ENCODE measurements at regions not wholly inside any gene's neighbourhood (a gene's known extent, or its start where the extent isn't known, plus 50 kb on each side); places are given as distances from the start of the nearest gene placed in this dataset.
"Not testable (repeated sequence)": the region's sequence is repeated elsewhere in the genome, so short reads cannot be mapped to it uniquely, and the experiment has no call there.

GRCh38 chr6:48520951-48521350 lies 410.0 kb upstream of the PTCHD4 start:
- H3K27ac ChIP-seq (ENCODE audit: low read length): no peak overlapping the region
- TF ChIP-seq, protein P1, sequence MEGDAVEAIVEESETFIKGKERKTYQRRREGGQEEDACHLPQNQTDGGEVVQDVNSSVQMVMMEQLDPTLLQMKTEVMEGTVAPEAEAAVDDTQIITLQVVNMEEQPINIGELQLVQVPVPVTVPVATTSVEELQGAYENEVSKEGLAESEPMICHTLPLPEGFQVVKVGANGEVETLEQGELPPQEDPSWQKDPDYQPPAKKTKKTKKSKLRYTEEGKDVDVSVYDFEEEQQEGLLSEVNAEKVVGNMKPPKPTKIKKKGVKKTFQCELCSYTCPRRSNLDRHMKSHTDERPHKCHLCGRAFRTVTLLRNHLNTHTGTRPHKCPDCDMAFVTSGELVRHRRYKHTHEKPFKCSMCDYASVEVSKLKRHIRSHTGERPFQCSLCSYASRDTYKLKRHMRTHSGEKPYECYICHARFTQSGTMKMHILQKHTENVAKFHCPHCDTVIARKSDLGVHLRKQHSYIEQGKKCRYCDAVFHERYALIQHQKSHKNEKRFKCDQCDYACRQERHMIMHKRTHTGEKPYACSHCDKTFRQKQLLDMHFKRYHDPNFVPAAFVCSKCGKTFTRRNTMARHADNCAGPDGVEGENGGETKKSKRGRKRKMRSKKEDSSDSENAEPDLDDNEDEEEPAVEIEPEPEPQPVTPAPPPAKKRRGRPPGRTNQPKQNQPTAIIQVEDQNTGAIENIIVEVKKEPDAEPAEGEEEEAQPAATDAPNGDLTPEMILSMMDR (IDR thresholded peaks at IDR 0.05): no peak
- H3K27me3 ChIP-seq (ENCODE audit: control insufficient read depth, insufficient read depth, low read length): no peaks in the 10 kb centered on the region
- Mint-ChIP-seq H3K27me3 (ENCODE audit: low read depth in 2 of 2) (no peaks in the 10 kb centered on the region), H3K4me1 (no peaks in the 10 kb centered on the region), H3K9me3 (peaks cover 16 to 17% of the 10 kb centered on the region in 2 donors), H3K27ac (no peak overlapping the region), H3K36me3 (no peaks in the 10 kb centered on the region), H3K4me3 (no peak overlapping the region)
- WGBS (ENCODE audit: insufficient coverage): 84% methylated on average over 2 of the region's 2 CpGs
- intact Hi-C loops (cut with micrococcal nuclease): no loop called here
- no peak for DNase-seq
- H3K4me1 ChIP-seq (ENCODE audit: control insufficient read depth, insufficient read depth, low read length): no peaks in the 10 kb centered on the region
- no peak for ATAC-seq
- H3K36me3 ChIP-seq (ENCODE audit: control insufficient read depth, insufficient read depth, low read length): no peaks in the 10 kb centered on the region
- H3K9me3 ChIP-seq (ENCODE audit: control insufficient read depth, insufficient read depth, low read length): no peaks in the 10 kb centered on the region
- H3K4me3 ChIP-seq (ENCODE audit: low read length): no peak overlapping the region

GRCh38 chr6:48512390-48512789 lies 401.4 kb upstream of the PTCHD4 start:
- Histone ChIP-seq H3K27me3 (ENCODE audit: control insufficient read depth, insufficient read depth, low read length) (no peaks in the 10 kb centered on the region), H3K4me1 (ENCODE audit: control insufficient read depth, insufficient read depth, low read length) (no peaks in the 10 kb centered on the region), H3K36me3 (ENCODE audit: control insufficient read depth, insufficient read depth, low read length) (no peaks in the 10 kb centered on the region), H3K4me3 (ENCODE audit: low read length) (no peak overlapping the region), H3K9me3 (ENCODE audit: control insufficient read depth, insufficient read depth, low read length) (no peaks in the 10 kb centered on the region), H3K27ac (ENCODE audit: low read length) (no peak overlapping the region)
- peaks cover 12 to 15% of the 10 kb centered on the region in 2 donors for H3K9me3 Mint-ChIP-seq
- intact Hi-C loops (cut with micrococcal nuclease): no loop called here
- TF ChIP-seq, protein P1 (IDR thresholded peaks at IDR 0.05): no peak
- H3K27me3 Mint-ChIP-seq (ENCODE audit: low read depth in 2 of 2): no peaks in the 10 kb centered on the region
- no peak overlapping the region for H3K27ac Mint-ChIP-seq
- H3K4me1 Mint-ChIP-seq: no peaks in the 10 kb centered on the region
- ATAC-seq (no peak), DNase-seq (no peak)
- H3K36me3 Mint-ChIP-seq: no peaks in the 10 kb centered on the region
- H3K4me3 Mint-ChIP-seq: no peak overlapping the region

GRCh38 chr6:48511378-48511777 lies 400.4 kb upstream of the PTCHD4 start:
- TF ChIP-seq, protein P1 (IDR thresholded peaks at IDR 0.05): no peak
- H3K4me1 Mint-ChIP-seq: no peaks in the 10 kb centered on the region
- no peak overlapping the region for H3K27ac ChIP-seq (ENCODE audit: low read length)
- H3K36me3 Mint-ChIP-seq: no peaks in the 10 kb centered on the region
- WGBS (ENCODE audit: insufficient coverage): 69% methylated on average over 2 of the region's 2 CpGs
- H3K9me3 Mint-ChIP-seq: peaks cover 12 to 17% of the 10 kb centered on the region in 2 donors
- no peak for DNase-seq
- no peaks in the 10 kb centered on the region for H3K27me3 ChIP-seq (ENCODE audit: control insufficient read depth, insufficient read depth, low read length)
- no peaks in the 10 kb centered on the region for H3K36me3 ChIP-seq (ENCODE audit: control insufficient read depth, insufficient read depth, low read length)
- no peaks in the 10 kb centered on the region for H3K9me3 ChIP-seq (ENCODE audit: control insufficient read depth, insufficient read depth, low read length)
- H3K27me3 Mint-ChIP-seq (ENCODE audit: low read depth in 2 of 2): no peaks in the 10 kb centered on the region
- intact Hi-C loops (cut with micrococcal nuclease): no loop called here
- no peak overlapping the region for H3K4me3 ChIP-seq (ENCODE audit: low read length)
- no peak overlapping the region for H3K27ac Mint-ChIP-seq
- ATAC-seq: no peak
- H3K4me1 ChIP-seq (ENCODE audit: control insufficient read depth, insufficient read depth, low read length): no peaks in the 10 kb centered on the region
- H3K4me3 Mint-ChIP-seq: no peak overlapping the region

DNA sequence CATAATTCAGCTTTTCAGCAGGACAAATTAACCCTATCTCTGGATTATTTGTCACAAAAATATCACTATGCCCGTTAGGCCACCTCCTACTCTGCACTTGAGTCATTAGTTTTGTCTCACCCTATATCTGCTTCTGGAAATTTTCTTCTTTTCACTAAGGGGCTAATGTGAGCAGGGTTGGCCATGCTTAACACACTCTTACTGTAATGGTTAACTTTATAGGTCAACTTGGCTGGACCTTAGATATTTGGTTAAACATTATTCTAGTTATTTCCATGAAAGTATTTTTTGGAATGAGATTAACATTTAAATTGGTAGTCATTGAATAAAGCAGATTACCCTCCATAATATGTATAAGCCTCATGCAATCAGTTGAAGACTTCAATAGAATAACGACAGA lies 394.6 kb upstream of the PTCHD4 start:
- Mint-ChIP-seq H3K27me3 (ENCODE audit: low read depth in 2 of 2) (no peaks in the 10 kb centered on the region), H3K27ac (no peak overlapping the region), H3K4me3 (no peak overlapping the region), H3K9me3 (peaks cover 7 to 14% of the 10 kb centered on the region in 2 donors), H3K36me3 (peaks cover 7% of the 10 kb centered on the region), H3K4me1 (no peaks in the 10 kb centered on the region)
- 70% methylated on average over 2 of the region's 2 CpGs for WGBS (ENCODE audit: insufficient coverage)
- no peaks in the 10 kb centered on the region for H3K36me3 ChIP-seq (ENCODE audit: control insufficient read depth, insufficient read depth, low read length)
- no peaks in the 10 kb centered on the region for H3K27me3 ChIP-seq (ENCODE audit: control insufficient read depth, insufficient read depth, low read length)
- no peaks in the 10 kb centered on the region for H3K4me1 ChIP-seq (ENCODE audit: control insufficient read depth, insufficient read depth, low read length)
- DNase-seq: no peak
- no peak overlapping the region for H3K4me3 ChIP-seq (ENCODE audit: low read length)
- H3K27ac ChIP-seq (ENCODE audit: low read length): no peak overlapping the region
- no peak for ATAC-seq
- intact Hi-C loops (cut with micrococcal nuclease): no loop called here
- H3K9me3 ChIP-seq (ENCODE audit: control insufficient read depth, insufficient read depth, low read length): no peaks in the 10 kb centered on the region
- TF ChIP-seq, protein P1 (IDR thresholded peaks at IDR 0.05): no peak

DNA sequence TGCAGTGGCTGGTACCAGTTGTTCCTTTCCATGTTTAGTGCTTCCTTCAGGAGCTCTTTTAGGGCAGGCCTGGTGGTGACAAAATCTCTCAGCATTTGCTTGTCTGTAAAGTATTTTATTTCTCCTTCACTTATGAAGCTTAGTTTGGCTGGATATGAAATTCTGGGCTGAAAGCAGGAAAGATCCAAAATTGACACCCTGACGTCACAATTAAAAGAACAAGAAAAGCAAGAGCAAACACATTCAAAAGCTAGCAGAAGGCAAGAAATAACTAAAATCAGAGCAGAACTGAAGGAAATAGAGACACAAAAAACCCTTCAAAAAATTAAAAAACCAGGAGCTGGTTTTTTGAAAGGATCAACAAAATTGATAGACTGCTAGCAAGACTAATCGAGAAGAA lies 382.4 kb upstream of the PTCHD4 start:
- H3K27me3 ChIP-seq (ENCODE audit: control insufficient read depth, insufficient read depth, low read length); H3K4me1 Mint-ChIP-seq; H3K36me3 ChIP-seq (ENCODE audit: control insufficient read depth, insufficient read depth, low read length); H3K9me3 ChIP-seq (ENCODE audit: control insufficient read depth, insufficient read depth, low read length); DNase-seq; H3K27ac ChIP-seq (ENCODE audit: low read length); H3K36me3 Mint-ChIP-seq; H3K27ac Mint-ChIP-seq; H3K4me3 Mint-ChIP-seq; H3K4me1 ChIP-seq (ENCODE audit: control insufficient read depth, insufficient read depth, low read length); H3K27me3 Mint-ChIP-seq (ENCODE audit: low read depth in 2 of 2); intact Hi-C loops (cut with micrococcal nuclease); ATAC-seq; H3K4me3 ChIP-seq (ENCODE audit: low read length): not testable (repeated sequence)
- WGBS (ENCODE audit: insufficient coverage): no CpG with 5 or more reads among the region's 2 CpGs
- H3K9me3 Mint-ChIP-seq: peaks cover 16 to 18% of the 10 kb centered on the region in 2 donors

Measured in natural killer cell (primary cell).